Neural cell (in vitro differentiated cells): ENCODE measurements at regions not wholly inside any gene's neighbourhood (a gene's known extent, or its start where the extent isn't known, plus 50 kb on each side); places are given as distances from the start of the nearest gene placed in this dataset.

Experiments
- H2AFZ ChIP-seq: fragments of 200-600, 300-800 bp; sonication (generic), shearing (Covaris generic); 2 replicates; pipeline ENCODE4 v1.6.0; 2014; ENCODE audit warnings: low read depth, mild to moderate bottlenecking, antibody characterized with exemption, low read length, moderate library complexity
- H3F3A ChIP-seq: fragments of 200-600 bp; shearing (Covaris generic); 2 replicates; pipeline ENCODE4 v1.6.1; 2016; ENCODE audit warnings: mild to moderate bottlenecking, moderate library complexity, mixed read lengths, antibody characterized with exemption, low read length; ENCODE audit not compliant: insufficient read depth, poor library complexity, severe bottlenecking
- H3K27ac ChIP-seq: fragments of 200-600, 300-800 bp; sonication (generic), shearing (Covaris generic); 2 replicates; pipeline ENCODE4 v1.5.1; 2014; ENCODE audit warnings: mild to moderate bottlenecking, low read length, moderate library complexity
- H3K27me3 ChIP-seq: fragments of 300-800, 200-600 bp; sonication (generic), shearing (Covaris generic); 2 replicates; pipeline ENCODE4 v1.6.0; 2014; ENCODE audit warnings: mild to moderate bottlenecking, low read depth, low read length, moderate library complexity; ENCODE audit not compliant: insufficient read depth
- H3K36me3 ChIP-seq: fragments of 300-800, 200-600 bp; sonication (generic), shearing (Covaris generic); 2 replicates; pipeline ENCODE4 v1.5.1; 2014; ENCODE audit warnings: mild to moderate bottlenecking, antibody characterized with exemption, low read length, moderate library complexity; ENCODE audit not compliant: insufficient read depth
- H3K4me2 ChIP-seq: fragments of 300-800, 200-600 bp; sonication (generic), shearing (Covaris generic); 2 replicates; pipeline ENCODE4 v1.6.0; 2014; ENCODE audit warnings: mild to moderate bottlenecking, low read length
- H3K4me3 ChIP-seq: fragments of 300-800, 200-600 bp; sonication (generic), shearing (Covaris generic); 2 replicates; pipeline ENCODE4 v1.5.1; 2014; ENCODE audit warnings: mild to moderate bottlenecking, low read length, moderate library complexity
- H3K79me2 ChIP-seq: fragments of 200-600 bp; shearing (Covaris generic); replicated peaks from 2 replicates; pipeline ENCODE4 v1.6.0; 2014; ENCODE audit warnings: mild to moderate bottlenecking, low read length, moderate library complexity; ENCODE audit not compliant: insufficient read depth
- H3K9ac ChIP-seq: fragments of 300-800, 200-600 bp; sonication (generic), shearing (Covaris generic); 2 replicates; pipeline ENCODE4 v1.6.1; 2016; ENCODE audit warnings: mild to moderate bottlenecking, low read length, mixed read lengths
- H3K9me2 ChIP-seq: fragments of 200-600 bp; shearing (Covaris generic); 2 replicates; pipeline ENCODE4 v1.6.1; 2016; ENCODE audit warnings: mild to moderate bottlenecking, low read length, mixed read lengths; ENCODE audit not compliant: insufficient read depth
- H3K9me3 ChIP-seq: fragments of 200-600, 300-800 bp; sonication (generic), shearing (Covaris generic); 2 replicates; pipeline ENCODE4 v1.6.1; 2016; ENCODE audit warnings: mild to moderate bottlenecking, mixed run types, low read length, moderate library complexity, mixed read lengths
- H4K20me1 ChIP-seq: fragments of 200-600 bp; shearing (Covaris generic); 2 replicates; pipeline ENCODE4 v1.6.1; 2016; ENCODE audit warnings: mild to moderate bottlenecking, mixed run types; ENCODE audit not compliant: insufficient read depth
- CTCF ChIP-seq: fragments of 450-650 bp; IDR thresholded peaks from 2 replicates; pipeline ENCODE4 v1.5.1; 2014; ENCODE audit warnings: antibody characterized with exemption, mild to moderate bottlenecking, moderate library complexity; ENCODE audit not compliant: poor library complexity, severe bottlenecking
- EP300 ChIP-seq: fragments of 450-650 bp; conservative IDR thresholded peaks from 2 replicates; pipeline ENCODE4 v1.6.1; 2014; ENCODE audit warnings: antibody characterized with exemption, mild to moderate bottlenecking, moderate library complexity; ENCODE audit not compliant: poor library complexity, severe bottlenecking
- EZH2 ChIP-seq: fragments of 200-600, 300-800 bp; shearing (Covaris generic), sonication (generic); IDR thresholded peaks from 2 replicates; pipeline ENCODE4 v1.6.1; 2014; ENCODE audit warnings: antibody characterized with exemption, low read length, borderline replicate concordance, mild to moderate bottlenecking; ENCODE audit not compliant: insufficient read depth, poor library complexity, severe bottlenecking
- MXI1 ChIP-seq: fragments of 450-650 bp; conservative IDR thresholded peaks from 2 replicates; pipeline ENCODE4 v1.6.1; 2014; ENCODE audit warnings: antibody characterized with exemption, mild to moderate bottlenecking; ENCODE audit not compliant: poor library complexity, severe bottlenecking
- POLR2AphosphoS5 ChIP-seq: IDR thresholded peaks from 2 replicates; pipeline ENCODE4 v1.6.1; 2012
- RAD21 ChIP-seq: fragments of 450-650 bp; conservative IDR thresholded peaks from 2 replicates; pipeline ENCODE4 v1.6.1; 2014; ENCODE audit warnings: antibody characterized with exemption, mild to moderate bottlenecking, moderate library complexity
- REST ChIP-seq: IDR thresholded peaks from 2 replicates; pipeline ENCODE4 v1.6.1; 2012; ENCODE audit warnings: borderline replicate concordance
- SMC3 ChIP-seq: fragments of 450-650 bp; conservative IDR thresholded peaks from 2 replicates; pipeline ENCODE4 v1.6.1; 2014; ENCODE audit warnings: antibody characterized with exemption, mild to moderate bottlenecking, moderate library complexity; ENCODE audit not compliant: poor library complexity
- TAF1 ChIP-seq: IDR thresholded peaks from 2 replicates; pipeline ENCODE4 v1.6.1; 2012; ENCODE audit warnings: low read depth

- Histone ChIP-seq H3K9me3 (no peaks in the 10 kb centered on the region), H4K20me1 (no peaks in the 10 kb centered on the region), H3K9me2 (no peaks in the 10 kb centered on the region), H3K4me2 (no peak overlapping the region), H3K9ac (no peak overlapping the region), H3K79me2 (no peaks in the 10 kb centered on the region), H2AFZ (no peak overlapping the region), H3F3A (no peaks in the 10 kb centered on the region), H3K27me3 (no peaks in the 10 kb centered on the region), H3K27ac (no peak overlapping the region), H3K4me3 (no peak overlapping the region), H3K36me3 (no peaks in the 10 kb centered on the region)
- no peak for TF ChIP-seq SMC3
- no peak for TF ChIP-seq EZH2
- TF ChIP-seq REST, result no peak
- TF ChIP-seq TAF1, result no peak
- no peak for TF ChIP-seq EP300
- no peak for TF ChIP-seq POLR2AphosphoS5
- TF ChIP-seq RAD21, result no peak
- TF ChIP-seq CTCF, result no peak
Measured at GRCh38 chr10:44759122-44759521, 152.0 kb upstream of the TMEM72 start.

GRCh38 chr10:44760513-44760912 is 150.6 kb upstream of the TMEM72 start:
- Histone ChIP-seq H3K79me2 (no peaks in the 10 kb centered on the region), H2AFZ (no peak overlapping the region), H3K36me3 (no peaks in the 10 kb centered on the region), H3K4me3 (no peak overlapping the region), H3K9ac (no peak overlapping the region), H4K20me1 (no peaks in the 10 kb centered on the region), H3K27me3 (no peaks in the 10 kb centered on the region), H3F3A (no peaks in the 10 kb centered on the region), H3K9me3 (no peaks in the 10 kb centered on the region), H3K9me2 (no peaks in the 10 kb centered on the region), H3K4me2 (no peak overlapping the region), H3K27ac (no peak overlapping the region)
- no peak for TF ChIP-seq TAF1
- TF ChIP-seq SMC3, result no peak
- no peak for TF ChIP-seq MXI1
- no peak for TF ChIP-seq CTCF
- no peak for TF ChIP-seq POLR2AphosphoS5
- TF ChIP-seq REST, result no peak
- no peak for TF ChIP-seq EP300
- no peak for TF ChIP-seq RAD21
- TF ChIP-seq EZH2, result no peak
